Calu3 (cell line): ENCODE measurements at regions not wholly inside any gene's neighbourhood (a gene's known extent, or its start where the extent isn't known, plus 50 kb on each side); places are given as distances from the start of the nearest gene placed in this dataset.

Experiments used
- BruUV-seq: library from RNA; stranded (reverse); fragments of 400-500 nt; replicated peaks from 2 replicates; lab custom pipeline; 2021; lab: Mats Ljungman, UMichigan
- CTCF ChIA-PET: fragments of 300-600 bp; sonication (Branson Sonifier 250); formaldehyde crosslinking; loops from one replicate; lab custom pipeline; 2022; ENCODE audit warnings: antibody characterized with exemption; lab: Charles Lee
- DNase-seq: peaks from one replicate; pipeline ENCODE4 v3.0.0; 2022
- H3K27ac Mint-ChIP-seq: one replicate; pipeline ENCODE4 v1.8.0; 2022; ENCODE audit warnings: mixed read lengths; ENCODE audit not compliant: unreplicated experiment
- H3K27me3 Mint-ChIP-seq: one replicate; pipeline ENCODE4 v1.8.0; 2022; ENCODE audit warnings: mixed read lengths; ENCODE audit not compliant: unreplicated experiment
- H3K36me3 Mint-ChIP-seq: one replicate; pipeline ENCODE4 v1.8.0; 2022; ENCODE audit warnings: mild to moderate bottlenecking, moderate library complexity, mixed read lengths; ENCODE audit not compliant: insufficient read depth, unreplicated experiment
- H3K4me1 Mint-ChIP-seq: one replicate; pipeline ENCODE4 v1.8.0; 2022; ENCODE audit warnings: mild to moderate bottlenecking, low read depth, mixed read lengths; ENCODE audit not compliant: unreplicated experiment
- H3K4me3 Mint-ChIP-seq: one replicate; pipeline ENCODE4 v1.8.0; 2022; ENCODE audit warnings: mild to moderate bottlenecking, low read depth, moderate library complexity, mixed read lengths; ENCODE audit not compliant: unreplicated experiment
- H3K9me3 Mint-ChIP-seq: one replicate; pipeline ENCODE4 v1.8.0; 2022; ENCODE audit warnings: low read depth, mixed read lengths; ENCODE audit not compliant: unreplicated experiment
- CTCF ChIP-seq: fragments of 200-600 bp; IDR thresholded peaks from one replicate; pipeline ENCODE4 v1.8.0; 2022; ENCODE audit warnings: antibody characterized with exemption; ENCODE audit not compliant: unreplicated experiment
- intact Hi-C: fragments of 100-400 bp; cut with micrococcal nuclease; formaldehyde crosslinking; loops from one replicate; pipeline ENCODE4 v1.10.0; 2022; ENCODE audit not compliant: unreplicated experiment

GRCh38 chr10:8255301-8255700 is 200.8 kb downstream of the GATA3 start:
- CTCF ChIA-PET: interaction anchor here (0.9 kb wide), 1 partner anchor 10 kb away, joined by 14 read pairs; no protein-coding TSS in a partner anchor
- Mint-ChIP-seq H3K27ac (no peak overlapping the region), H3K36me3 (no peaks in the 10 kb centered on the region), H3K4me3 (no peak overlapping the region), H3K27me3 (no peaks in the 10 kb centered on the region), H3K9me3 (peaks cover 4% of the 10 kb centered on the region), H3K4me1 (peaks cover 26% of the 10 kb centered on the region)
- no TSS peak for BruUV-seq
- no peak for TF ChIP-seq CTCF
- intact Hi-C loops: no loop called here
- no peak for DNase-seq

DNA sequence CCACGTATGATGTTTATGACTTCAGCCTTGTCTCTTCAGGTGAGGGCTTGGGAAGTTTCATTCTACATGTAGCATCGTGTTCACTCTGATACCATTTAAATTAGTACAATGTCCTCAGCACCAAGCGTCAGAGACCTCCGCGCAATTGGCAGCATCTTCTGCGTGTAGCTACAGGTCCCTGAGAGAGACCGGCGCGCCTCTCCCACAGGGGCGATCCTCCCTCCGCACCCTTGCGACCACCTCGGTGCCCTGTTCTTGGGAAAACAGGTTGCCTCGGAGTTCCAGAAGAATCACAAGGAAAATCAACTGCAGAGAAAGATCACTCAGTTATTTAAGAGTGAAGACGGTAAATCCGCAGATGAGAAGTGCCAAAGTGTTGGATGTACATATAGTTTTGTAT is 206.2 kb downstream of the GATA3 start:
- Mint-ChIP-seq H3K36me3 (no peaks in the 10 kb centered on the region), H3K27ac (no peak overlapping the region), H3K9me3 (peaks cover 7% of the 10 kb centered on the region), H3K4me1 (peaks cover 18% of the 10 kb centered on the region), H3K4me3 (no peak overlapping the region), H3K27me3 (no peaks in the 10 kb centered on the region)
- BruUV-seq: no TSS peak
- intact Hi-C loops: no loop called here
- TF ChIP-seq CTCF: no peak
- DNase-seq: no peak
- CTCF ChIA-PET: no interaction called here

- intact Hi-C loops: no loop called here
- Mint-ChIP-seq H3K27me3 (no peaks in the 10 kb centered on the region), H3K27ac (no peak overlapping the region), H3K9me3 (peaks cover 7% of the 10 kb centered on the region), H3K36me3 (no peaks in the 10 kb centered on the region), H3K4me1 (peaks cover 10% of the 10 kb centered on the region), H3K4me3 (no peak overlapping the region)
- CTCF ChIA-PET: interaction anchor here (0.6 kb wide), 1 partner anchor 67 kb away, joined by 3 read pairs; no protein-coding TSS in a partner anchor
- no TSS peak for BruUV-seq
- TF ChIP-seq CTCF: no peak
- DNase-seq: no peak
These were observed 207.8 kb downstream of the GATA3 start for GRCh38 chr10:8262317-8262716.

GRCh38 chr10:8269976-8270375 is 215.5 kb downstream of the GATA3 start:
- CTCF ChIA-PET: no interaction called here
- no peak for DNase-seq
- intact Hi-C loops: no loop called here
- BruUV-seq: no TSS peak
- no peak overlapping the region for H3K4me3 Mint-ChIP-seq
- H3K9me3 Mint-ChIP-seq: no peaks in the 10 kb centered on the region
- TF ChIP-seq CTCF: no peak
- no peaks in the 10 kb centered on the region for H3K4me1 Mint-ChIP-seq
- no peaks in the 10 kb centered on the region for H3K36me3 Mint-ChIP-seq
- H3K27ac Mint-ChIP-seq: no peak overlapping the region
- no peaks in the 10 kb centered on the region for H3K27me3 Mint-ChIP-seq
